Upper lobe of left lung (tissue), 6 donors: ENCODE measurements at regions not wholly inside any gene's neighbourhood (a gene's known extent, or its start where the extent isn't known, plus 50 kb on each side); places are given as distances from the start of the nearest gene placed in this dataset.

Source experiments
- ATAC-seq, 2 donors: fragments of 200-7000 bp; cut with Tn5 transposase; one replicate each; pipeline ENCODE4 v1.9.1; 2022; ENCODE audit warnings: mild to moderate bottlenecking in 2 of 2, moderate library complexity in 2 of 2; ENCODE audit not compliant: low FRiP score in 2 of 2
- DNase-seq, 2 donors: peaks; one replicate each; pipeline ENCODE4 v3.0.0-alpha.2; 2019 to 2020
- H3K27ac ChIP-seq, 4 donors: fragments of 200-600 bp; sonication (generic); one replicate each; pipeline ENCODE4 v1.5.1; 2016 to 2019
- H3K27me3 ChIP-seq, 4 donors: fragments of 200-600 bp; sonication (generic); one replicate each; pipeline ENCODE4 v1.5.1; 2017 to 2019
- H3K36me3 ChIP-seq, 4 donors: fragments of 200-600 bp; sonication (generic); one replicate each; pipeline ENCODE4 v1.5.1; 2016 to 2019
- H3K4me1 ChIP-seq, 4 donors: fragments of 200-600 bp; sonication (generic); one replicate each; pipeline ENCODE4 v1.5.1; 2018 to 2019
- H3K4me3 ChIP-seq, 4 donors: fragments of 200-600 bp; sonication (generic); one replicate each; pipeline ENCODE4 v1.5.1; 2017 to 2019; ENCODE audit warnings: mild to moderate bottlenecking in 2 of 4, moderate library complexity in 1 of 4
- H3K9me3 ChIP-seq, 4 donors: fragments of 200-600 bp; sonication (generic); one replicate each; pipeline ENCODE4 v1.5.1; 2018 to 2019
- CTCF ChIP-seq, 6 experiments: fragments of 450-650 bp in 4 of 6; fragments of 200-600 bp in 2 of 6; sonication (generic) in 2 of 6; IDR thresholded peaks; one replicate each; pipeline ENCODE4 v1.5.1; 2016 to 2019; ENCODE audit warnings: antibody characterized with exemption in 6 of 6
- EP300 ChIP-seq, 4 donors: sonication (generic); formaldehyde crosslinking; IDR thresholded peaks; one replicate each; pipeline ENCODE4 v1.5.1; 2017; ENCODE audit warnings: antibody characterized with exemption in 4 of 4, control low read depth in 2 of 4
- POLR2A ChIP-seq, 4 donors: fragments of 450-650 bp; IDR thresholded peaks; one replicate each; pipeline ENCODE4 v1.5.1; 2016 to 2017; ENCODE audit warnings: antibody characterized with exemption in 4 of 4, mild to moderate bottlenecking in 2 of 4
- POLR2AphosphoS5 ChIP-seq, 2 donors: sonication (generic); formaldehyde crosslinking; IDR thresholded peaks; one replicate each; pipeline ENCODE4 v1.5.1; 2017; ENCODE audit warnings: antibody characterized with exemption in 2 of 2
- WGBS, 2 donors: methylation state at CpG; one replicate each; pipeline ENCODE4 v1.1.5; 2017 to 2018; 5-methylcytosine and 5-hydroxymethylcytosine counted together
- donor health status: DM: no; HTN: no; CAD: no; lungs with moderate emphysema.
- donor health status: DM: no; HTN: yes; CAD: no; lungs with severe emphysema.

GRCh38 chr14:98131406-98131805, 1140.6 kb downstream of the BCL11B start:
- H3K27me3 ChIP-seq: no peaks in the 10 kb centered on the region
- H3K36me3 ChIP-seq: no peaks in the 10 kb centered on the region
- TF ChIP-seq POLR2A (IDR thresholded peaks at IDR 0.05) (no peak), POLR2AphosphoS5 (IDR thresholded peaks at IDR 0.05) (no peak), CTCF (IDR thresholded peaks at IDR 0.05) (no peak), EP300 (IDR thresholded peaks at IDR 0.05) (no peak)
- H3K4me3 ChIP-seq: no peak overlapping the region
- H3K27ac ChIP-seq: no peak overlapping the region
- 21 to 64% methylated on average over 1 of the region's 1 CpG for WGBS, 2 donors
- H3K9me3 ChIP-seq: no peaks in the 10 kb centered on the region
- H3K4me1 ChIP-seq: no peaks in the 10 kb centered on the region
- DNase-seq (no peak), ATAC-seq (no peak)

GRCh38 chr14:98133806-98134205, 1138.2 kb downstream of the BCL11B start:
- H3K4me1 ChIP-seq: no peaks in the 10 kb centered on the region
- H3K27me3 ChIP-seq: no peaks in the 10 kb centered on the region
- 80 to 89% methylated on average over 4 of the region's 4 CpGs for WGBS, 2 donors
- TF ChIP-seq CTCF (IDR thresholded peaks at IDR 0.05): no peak
- no peak for TF ChIP-seq POLR2A (IDR thresholded peaks at IDR 0.05)
- no peak for TF ChIP-seq EP300 (IDR thresholded peaks at IDR 0.05)
- TF ChIP-seq POLR2AphosphoS5 (IDR thresholded peaks at IDR 0.05): no peak
- DNase-seq (no peak), ATAC-seq (no peak)
- no peaks in the 10 kb centered on the region for H3K9me3 ChIP-seq
- H3K36me3 ChIP-seq: no peaks in the 10 kb centered on the region
- no peak overlapping the region for H3K27ac ChIP-seq
- H3K4me3 ChIP-seq: no peak overlapping the region

- no peaks in the 10 kb centered on the region for H3K9me3 ChIP-seq
- WGBS, 2 donors: 57 to 69% methylated on average over 9 of the region's 9 CpGs
- no peaks in the 10 kb centered on the region for H3K27me3 ChIP-seq
- no peak overlapping the region for H3K4me3 ChIP-seq
- H3K36me3 ChIP-seq: no peaks in the 10 kb centered on the region
- ATAC-seq (peak in 1 of 2 donors; percentile 47), DNase-seq (peak in 1 of 2 donors; percentile 9)
- H3K4me1 ChIP-seq: no peaks in the 10 kb centered on the region
- no peak overlapping the region for H3K27ac ChIP-seq
- TF ChIP-seq POLR2A (IDR thresholded peaks at IDR 0.05): no peak
Observed at GRCh38 chr14:98136012-98136789, 1135.8 kb downstream of the BCL11B start.

- Histone ChIP-seq H3K4me3 (no peak overlapping the region), H3K27me3 (no peaks in the 10 kb centered on the region), H3K27ac (no peak overlapping the region), H3K4me1 (no peaks in the 10 kb centered on the region), H3K36me3 (no peaks in the 10 kb centered on the region), H3K9me3 (no peaks in the 10 kb centered on the region)
- TF ChIP-seq POLR2A (IDR thresholded peaks at IDR 0.05) (no peak), EP300 (IDR thresholded peaks at IDR 0.05) (no peak), CTCF (IDR thresholded peaks at IDR 0.05) (no peak), POLR2AphosphoS5 (IDR thresholded peaks at IDR 0.05) (no peak)
- ATAC-seq (no peak), DNase-seq (no peak)
- 19 to 21% methylated on average over 13 of the region's 13 CpGs for WGBS, 2 donors
Observed at GRCh38 chr14:98137131-98138025, 1134.6 kb downstream of the BCL11B start.

GRCh38 chr14:98138666-98139065, 1133.3 kb downstream of the BCL11B start:
- ATAC-seq (peak in 1 of 2 donors; percentile 53), DNase-seq (peak in 1 of 2 donors; percentile 30)

More at GRCh38 chr14:98138666-98139065, 1133.3 kb downstream of the BCL11B start:
- no peaks in the 10 kb centered on the region for H3K9me3 ChIP-seq
- WGBS, 2 donors: 3 to 23% methylated on average over 4 to 6 of the region's 6 CpGs
- no peaks in the 10 kb centered on the region for H3K36me3 ChIP-seq
- no peaks in the 10 kb centered on the region for H3K4me1 ChIP-seq
- H3K27me3 ChIP-seq: no peaks in the 10 kb centered on the region
- H3K27ac ChIP-seq: no peak overlapping the region
- TF ChIP-seq EP300 (IDR thresholded peaks at IDR 0.05) (no peak), CTCF (IDR thresholded peaks at IDR 0.05) (peak in 4 of 6 experiments; percentile 36 to 51 (median 46)), POLR2A (IDR thresholded peaks at IDR 0.05) (no peak), POLR2AphosphoS5 (IDR thresholded peaks at IDR 0.05) (no peak)
- no peak overlapping the region for H3K4me3 ChIP-seq
